KMS-11 (cell line): ENCODE measurements at regions not wholly inside any gene's neighbourhood (a gene's known extent, or its start where the extent isn't known, plus 50 kb on each side); places are given as distances from the start of the nearest gene placed in this dataset.

Experiments used
- H2AFZ ChIP-seq: fragments of 200-600 bp; sonication (generic); 2 replicates; pipeline ENCODE4 v1.6.1; 2016; ENCODE audit warnings: antibody characterized with exemption, mixed run types, low read depth
- H3K27ac ChIP-seq: fragments of 200-600 bp; sonication (generic); 2 replicates; pipeline ENCODE4 v1.6.1; 2016; ENCODE audit warnings: mild to moderate bottlenecking, mixed run types
- H3K27me3 ChIP-seq: fragments of 200-600 bp; sonication (generic); 2 replicates; pipeline ENCODE4 v1.6.1; 2017; ENCODE audit warnings: mild to moderate bottlenecking, low read depth, mixed run types, moderate library complexity; ENCODE audit not compliant: insufficient read depth
- H3K36me3 ChIP-seq: fragments of 200-600 bp; sonication (generic); 2 replicates; pipeline ENCODE4 v1.6.1; 2017; ENCODE audit warnings: mild to moderate bottlenecking, mixed run types; ENCODE audit not compliant: insufficient read depth
- H3K4me1 ChIP-seq: fragments of 200-600 bp; sonication (generic); 2 replicates; pipeline ENCODE4 v1.6.1; 2016; ENCODE audit warnings: mild to moderate bottlenecking, low read depth, mixed run types; ENCODE audit not compliant: poor library complexity, severe bottlenecking
- H3K4me2 ChIP-seq: fragments of 200-600 bp; sonication (generic); 2 replicates; pipeline ENCODE4 v1.7.0; 2016; ENCODE audit warnings: mild to moderate bottlenecking, mixed run types
- H3K4me3 ChIP-seq: fragments of 200-600 bp; sonication (generic); IDR thresholded peaks from 2 replicates; pipeline ENCODE4 v1.6.1; 2017; ENCODE audit warnings: low read depth, low read length, mixed read lengths; ENCODE audit not compliant: insufficient read depth
- H3K79me2 ChIP-seq: fragments of 200-600 bp; sonication (generic); 2 replicates; pipeline ENCODE4 v1.6.1; 2016; ENCODE audit warnings: low read depth, mixed run types; ENCODE audit not compliant: insufficient read depth
- H3K9ac ChIP-seq: fragments of 200-600 bp; sonication (generic); 2 replicates; pipeline ENCODE4 v1.6.1; 2016; ENCODE audit warnings: mild to moderate bottlenecking, mixed run types
- H4K20me1 ChIP-seq: fragments of 200-600 bp; sonication (generic); 2 replicates; pipeline ENCODE4 v1.6.1; 2016; ENCODE audit warnings: mild to moderate bottlenecking, mixed run types; ENCODE audit not compliant: insufficient read depth
- CTCF ChIP-seq: fragments of 200-600 bp; sonication (generic); conservative IDR thresholded peaks from 2 replicates; pipeline ENCODE4 v1.6.1; 2017; ENCODE audit warnings: low read depth, mild to moderate bottlenecking, antibody characterized with exemption, low read length, moderate library complexity, mixed read lengths

DNA sequence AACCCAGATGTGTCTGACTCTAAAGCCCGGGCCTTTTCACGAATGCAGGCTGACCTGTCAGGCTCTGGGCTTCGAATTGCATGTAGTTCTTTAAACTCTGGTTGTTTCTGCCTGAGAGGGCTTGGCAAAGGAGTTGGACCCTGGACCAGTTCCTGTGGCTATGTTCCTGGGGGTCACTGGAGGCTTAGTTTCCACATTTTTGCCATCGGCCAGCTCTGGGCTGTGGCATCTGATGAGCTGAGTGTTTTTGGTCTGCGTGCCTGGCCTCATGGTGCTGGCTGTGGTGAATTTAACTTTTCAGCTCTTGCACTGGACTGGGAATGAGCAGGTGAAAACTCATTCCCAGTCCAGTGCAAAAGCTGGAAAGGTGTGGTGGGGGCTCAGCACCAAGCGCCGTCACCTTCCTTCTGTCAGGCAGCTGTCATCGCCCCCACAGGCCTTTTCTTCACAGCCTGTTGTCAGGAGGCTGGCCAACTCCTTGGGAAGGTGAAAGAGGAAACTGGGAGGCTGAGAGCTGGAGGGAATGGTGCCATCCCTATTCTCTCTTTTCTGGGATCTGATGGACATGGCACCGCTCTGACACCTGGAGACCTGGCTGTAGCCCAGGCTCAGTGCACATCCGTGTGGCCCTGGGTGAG is 123.6 kb downstream of the ADAMTS15 start:
- H3K4me1 ChIP-seq = no peaks in the 10 kb centered on the region
- no peaks in the 10 kb centered on the region for H3K27me3 ChIP-seq
- H2AFZ ChIP-seq = no peak overlapping the region
- no peak for TF ChIP-seq CTCF
- H3K36me3 ChIP-seq = no peaks in the 10 kb centered on the region
- no peaks in the 10 kb centered on the region for H4K20me1 ChIP-seq
- no peaks in the 10 kb centered on the region for H3K79me2 ChIP-seq
- H3K4me3 ChIP-seq = no peak overlapping the region
- H3K9ac ChIP-seq = no peak overlapping the region
- no peak overlapping the region for H3K4me2 ChIP-seq
- H3K27ac ChIP-seq = no peak overlapping the region

DNA sequence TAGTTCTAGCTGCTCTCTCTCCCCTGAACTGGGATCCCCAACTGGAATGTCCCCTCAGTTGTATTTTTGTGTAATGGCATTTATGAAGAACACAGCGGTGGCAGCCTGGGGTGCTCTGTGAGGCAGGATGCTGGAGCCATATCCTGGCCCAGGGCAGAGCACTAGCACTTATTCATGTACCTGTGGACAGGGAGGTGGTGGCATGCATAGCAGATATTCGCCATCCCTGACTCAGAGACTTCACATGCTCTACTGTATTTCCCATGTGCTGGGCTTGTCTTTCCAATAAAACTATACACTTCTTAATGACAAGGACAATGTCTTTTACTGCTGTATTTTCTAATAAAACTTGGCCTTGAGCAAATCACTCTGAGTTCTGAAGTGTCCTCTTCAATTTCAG is 125.3 kb downstream of the ADAMTS15 start:
- no peaks in the 10 kb centered on the region for H3K27me3 ChIP-seq
- H3K79me2 ChIP-seq = no peaks in the 10 kb centered on the region
- no peak overlapping the region for H3K4me2 ChIP-seq
- no peak overlapping the region for H3K4me3 ChIP-seq
- no peaks in the 10 kb centered on the region for H3K4me1 ChIP-seq
- no peak overlapping the region for H3K9ac ChIP-seq
- no peak for TF ChIP-seq CTCF
- no peaks in the 10 kb centered on the region for H4K20me1 ChIP-seq
- H2AFZ ChIP-seq = no peak overlapping the region
- H3K27ac ChIP-seq = no peak overlapping the region
- no peaks in the 10 kb centered on the region for H3K36me3 ChIP-seq

GRCh38 chr11:130574740-130575139 is 126.3 kb downstream of the ADAMTS15 start:
- Histone ChIP-seq H3K4me3 (no peak overlapping the region), H2AFZ (no peak overlapping the region), H3K27me3 (no peaks in the 10 kb centered on the region), H3K9ac (no peak overlapping the region), H3K36me3 (no peaks in the 10 kb centered on the region), H3K27ac (no peak overlapping the region), H3K79me2 (no peaks in the 10 kb centered on the region), H3K4me2 (no peak overlapping the region), H4K20me1 (no peaks in the 10 kb centered on the region), H3K4me1 (no peaks in the 10 kb centered on the region)
- no peak for TF ChIP-seq CTCF

DNA sequence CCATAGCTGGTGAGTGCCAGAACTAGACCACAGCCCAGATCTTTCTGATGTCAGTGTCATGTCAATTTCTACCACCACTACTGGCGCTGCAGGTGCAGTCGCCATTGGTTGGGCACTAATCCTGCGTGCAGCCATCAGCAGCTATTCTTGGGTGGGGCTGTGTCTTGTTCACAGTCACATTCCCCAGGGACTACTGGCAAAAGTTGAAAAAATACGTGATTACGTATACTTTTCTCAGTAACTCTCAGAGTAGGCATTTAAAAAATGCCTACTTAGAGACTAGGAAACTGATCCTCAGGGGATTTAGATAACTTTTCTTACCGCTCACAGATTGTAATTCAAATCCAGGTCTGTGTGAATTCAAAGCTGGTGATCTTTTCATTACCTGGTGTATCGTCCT is 127.7 kb downstream of the ADAMTS15 start:
- TF ChIP-seq CTCF = no peak
- Histone ChIP-seq H3K4me2 (no peak overlapping the region), H3K4me1 (no peaks in the 10 kb centered on the region), H3K27ac (no peak overlapping the region), H3K27me3 (no peaks in the 10 kb centered on the region), H2AFZ (no peak overlapping the region), H3K79me2 (no peaks in the 10 kb centered on the region), H4K20me1 (no peaks in the 10 kb centered on the region), H3K36me3 (no peaks in the 10 kb centered on the region), H3K9ac (no peak overlapping the region), H3K4me3 (no peak overlapping the region)
